ENCODE measurements at regions not wholly inside any gene's neighbourhood (a gene's known extent, or its start where the extent isn't known, plus 50 kb on each side); places are given as distances from the start of the nearest gene placed in this dataset.

GRCh38 chr7:41245916-41246315 lies 457.0 kb downstream of the INHBA start:
- Histone ChIP-seq H2BK120ac (replicated peaks; ENCODE audit: low read depth, low read length) (no peak overlapping the region), H3K27ac (ENCODE audit: low read depth, low read length) (no peak overlapping the region), H2BK5ac (ENCODE audit: low read depth, low read length) (no peak overlapping the region), H3K9ac (replicated peaks in 1 of 4; ENCODE audit: extremely low read depth in 1 of 4, low read depth in 3 of 4, low read length in 3 of 4) (no peak overlapping the region), H2BK20ac (ENCODE audit: low read length) (no peak overlapping the region), H4K91ac (replicated peaks; ENCODE audit: insufficient read length, low read length) (no peak overlapping the region), H3K4me3 (ENCODE audit: extremely low read depth in 1 of 4, insufficient read depth in 2 of 4, low read depth in 3 of 4, low read length in 4 of 4) (no peak overlapping the region), H4K20me1 (replicated peaks in 1 of 2; ENCODE audit: control insufficient read depth in 1 of 2, insufficient read depth in 2 of 2, low read length in 2 of 2) (no peaks in the 10 kb centered on the region), H3K27me3 (replicated peaks in 1 of 4; ENCODE audit: control insufficient read depth in 3 of 4, extremely low read depth in 1 of 4, insufficient read depth in 3 of 4, low read length in 3 of 4) (no peaks in the 10 kb centered on the region), H2AFZ (ENCODE audit: low read length) (no peak overlapping the region), H3K18ac (ENCODE audit: extremely low read depth, low read length) (no peak overlapping the region), H3K14ac (ENCODE audit: insufficient read length) (no peak overlapping the region), H3K79me2 (ENCODE audit: control insufficient read depth in 1 of 2, insufficient read depth in 2 of 2, low read length in 2 of 2) (no peaks in the 10 kb centered on the region), H3K23ac (ENCODE audit: insufficient read length) (no peak overlapping the region), H3K4me2 (ENCODE audit: insufficient read depth in 1 of 2, low read depth in 2 of 2, low read length in 2 of 2) (no peak overlapping the region), H4K8ac (ENCODE audit: extremely low read depth, insufficient read depth, low read length) (no peak overlapping the region), H3K36me3 (ENCODE audit: control insufficient read depth in 2 of 4, insufficient read depth in 4 of 4, low read length in 3 of 4) (no peaks in the 10 kb centered on the region), H4K5ac (ENCODE audit: insufficient read length, low read depth, low read length) (no peak overlapping the region), H3K9me3 (ENCODE audit: insufficient read depth in 2 of 2, low read depth in 1 of 2, low read length in 1 of 2) (peaks cover 0 to 6% of the 10 kb centered on the region in 2 experiments; a peak in 2 of 4 replicates), H3K4me1 (replicated peaks in 1 of 4; ENCODE audit: control insufficient read depth in 3 of 4, insufficient read depth in 4 of 4, low read length in 3 of 4) (no peaks in the 10 kb centered on the region), H2AK5ac (ENCODE audit: low read depth, low read length) (no peak overlapping the region), H3K79me1 (ENCODE audit: low read depth, low read length) (no peaks in the 10 kb centered on the region), H3K56ac (replicated peaks; ENCODE audit: insufficient read length, low read depth, low read length) (no peak overlapping the region), H3K23me2 (ENCODE audit: low read depth, low read length) (no peaks in the 10 kb centered on the region), H2BK15ac (ENCODE audit: low read length) (no peak overlapping the region), H2BK12ac (ENCODE audit: low read depth, low read length) (no peak overlapping the region), H3K4ac (replicated peaks; ENCODE audit: insufficient read length, low read depth, low read length) (no peak overlapping the region)
- ChIA-PET POLR2A (ENCODE audit: partially characterized antibody) (no interaction called here), CTCF (ENCODE audit: partially characterized antibody) (interaction anchor here (0.9 to 1.1 kb wide), 2 partner anchors 339 to 459 kb away, joined by 3 read pairs; no protein-coding TSS in a partner anchor)
- FAIRE-seq: no peak
- DNase-seq (ENCODE audit: low read depth in 1 of 2, low spot score in 2 of 2): no peak
- TF ChIP-seq MAFK (IDR thresholded peaks at IDR 0.05; ENCODE audit: low read depth, low read length): 0 out of 2 replicates have a peak, but pooled peaks have one; percentile 19
- no peak for TF ChIP-seq SRF (IDR thresholded peaks at IDR 0.05; ENCODE audit: low read depth, low read length)
- TF ChIP-seq RBBP5 (IDR thresholded peaks at IDR 0.05; ENCODE audit: borderline replicate concordance, low read depth, low read length): no peak
- no peak for TF ChIP-seq TAF1 (IDR thresholded peaks at IDR 0.05; ENCODE audit: low read depth, low read length)
- no peak for TF ChIP-seq ASH2L (IDR thresholded peaks at IDR 0.05; ENCODE audit: low read length)
- WGBS, 2 experiments (ENCODE audit: extremely low coverage in 1 of 2, insufficient coverage in 1 of 2, insufficient read length in 1 of 2, insufficient replicate concordance in 2 of 2, low coverage in 1 of 2, low lambda C conversion rate in 2 of 2, missing lambda C conversion rate in 1 of 2): 88% methylated on average over 1 of the region's 1 CpG; no CpG with 5 or more reads in 1 of the 2 experiments
